ENCODE measurements at regions not wholly inside any gene's neighbourhood (a gene's known extent, or its start where the extent isn't known, plus 50 kb on each side); places are given as distances from the start of the nearest gene placed in this dataset.

DNA sequence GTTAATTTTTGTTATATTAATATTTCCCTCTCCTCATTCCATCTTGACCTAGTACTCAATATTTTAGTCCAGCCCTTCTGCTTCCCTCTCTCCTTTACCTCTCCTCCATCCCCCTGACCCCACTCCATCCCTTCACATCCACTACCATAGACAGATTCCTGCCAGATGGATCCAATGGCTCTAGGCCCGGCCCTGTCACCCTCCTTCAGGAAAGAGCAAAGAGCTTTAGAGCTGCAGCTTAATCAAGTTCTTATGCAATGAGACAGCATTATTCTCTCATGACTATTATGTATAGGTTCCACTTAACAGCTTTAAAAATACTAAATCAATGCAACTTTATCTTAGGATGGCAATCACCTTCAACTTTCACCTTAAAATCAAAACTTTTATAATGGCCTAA, 200.7 kb upstream of the TTC14 start:
- no TSS peak for BruUV-seq (replicated peaks)
- H3K4me3 ChIP-seq: no peak overlapping the region
- in situ Hi-C loops (cut with MboI): no loop called here
- DNase-seq (ENCODE audit: extremely low read depth in 1 of 4, low spot score in 3 of 4) (no peak), FAIRE-seq (no peak), ATAC-seq (no peak)
- no peak overlapping the region for H3K27ac ChIP-seq (ENCODE audit: extremely low read depth, low read depth, low read length)
- ChIA-PET CTCF (ENCODE audit: low intra/inter-chr PET ratio) (no interaction called here), POLR2A (no interaction called here)
- no peaks in the 10 kb centered on the region for H3K79me2 ChIP-seq (ENCODE audit: control insufficient read depth, insufficient read depth, low read length)
- no peaks in the 10 kb centered on the region for H3K36me3 ChIP-seq (ENCODE audit: control insufficient read depth, insufficient read depth, low read length)
- no peaks in the 10 kb centered on the region for H4K20me1 ChIP-seq (replicated peaks; ENCODE audit: control insufficient read depth, insufficient read depth, low read length)
- H3K9me3 ChIP-seq (replicated peaks; ENCODE audit: control insufficient read depth, insufficient read depth, low read depth, low read length): no peaks in the 10 kb centered on the region
- H2AFZ ChIP-seq (ENCODE audit: low read depth, low read length): no peak overlapping the region
- H3K9ac ChIP-seq (ENCODE audit: insufficient read depth in 1 of 2, low read depth in 2 of 2, low read length in 2 of 2): no peak overlapping the region
- 0% methylated on average over 1 of the region's 1 CpG for WGBS (ENCODE audit: insufficient coverage, low coverage, missing lambda C conversion rate)
- no peaks in the 10 kb centered on the region for H3K4me1 ChIP-seq (replicated peaks in 1 of 2; ENCODE audit: control insufficient read depth in 2 of 2, insufficient read depth in 2 of 2, low read length in 2 of 2)
- intact Hi-C loops (cut with micrococcal nuclease): no loop called here
- H3K9me1 ChIP-seq (ENCODE audit: control insufficient read depth, insufficient read depth, low read length): no peaks in the 10 kb centered on the region
- TF ChIP-seq ZNF717 (CRISPR knock-in tag; IDR thresholded peaks at IDR 0.05): no peak
- no peak for TF ChIP-seq NCOA1 (IDR thresholded peaks at IDR 0.05; ENCODE audit: low read depth)
- no peak for TF ChIP-seq FOS (IDR thresholded peaks at IDR 0.05; ENCODE audit: extremely low read depth, insufficient read length)
- TF ChIP-seq SIX5 (IDR thresholded peaks at IDR 0.05; ENCODE audit: borderline replicate concordance in 1 of 2, insufficient read depth in 1 of 2, low read depth in 1 of 2, low read length in 2 of 2): no peak
- TF ChIP-seq SMAD3 (CRISPR knock-in tag; conservative IDR thresholded peaks at IDR 0.05): no peak
- no peak for TF ChIP-seq ARHGAP35 (IDR thresholded peaks at IDR 0.05; ENCODE audit: partially characterized antibody)
- TF ChIP-seq ZNF311 (CRISPR knock-in tag; IDR thresholded peaks at IDR 0.05): no peak
- TF ChIP-seq ZNF77 (CRISPR knock-in tag; IDR thresholded peaks at IDR 0.05): no peak
- TF ChIP-seq, protein P1, sequence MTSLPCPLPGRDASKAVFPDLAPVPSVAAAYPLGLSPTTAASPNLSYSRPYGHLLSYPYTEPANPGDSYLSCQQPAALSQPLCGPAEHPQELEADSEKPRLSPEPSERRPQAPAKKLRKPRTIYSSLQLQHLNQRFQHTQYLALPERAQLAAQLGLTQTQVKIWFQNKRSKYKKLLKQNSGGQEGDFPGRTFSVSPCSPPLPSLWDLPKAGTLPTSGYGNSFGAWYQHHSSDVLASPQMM (CRISPR knock-in tag; IDR thresholded peaks at IDR 0.05): no peak
- TF ChIP-seq ZSCAN29 (IDR thresholded peaks at IDR 0.05): no peak
- TF ChIP-seq RBFOX2 (IDR thresholded peaks at IDR 0.05; ENCODE audit: low read depth, low read length): no peak
- no peak for TF ChIP-seq TCF7 (IDR thresholded peaks at IDR 0.05; ENCODE audit: borderline replicate concordance)
- no peaks in the 10 kb centered on the region for H3K27me3 ChIP-seq (ENCODE audit: control insufficient read depth in 2 of 2, insufficient read depth in 2 of 2, low read length in 2 of 2)
- H3K4me2 ChIP-seq (ENCODE audit: insufficient read depth, low read length): no peak overlapping the region
